UCSD-AML1 (cell line): ENCODE measurements at regions not wholly inside any gene's neighbourhood (a gene's known extent, or its start where the extent isn't known, plus 50 kb on each side); places are given as distances from the start of the nearest gene placed in this dataset.
A peak's percentile ranks its signal among the peaks of the same experiment; 100 is the strongest.

Source experiments
- DNase-seq: peaks from one replicate; lab custom pipeline; 2025; ENCODE audit not compliant: unreplicated experiment; lab: John Stamatoyannopoulos, UW

GRCh38 chr2:144698156-144698555 lies 178.2 kb upstream of the ZEB2 start:
- no peak for DNase-seq

GRCh38 chr2:144695657-144696056 lies 175.7 kb upstream of the ZEB2 start:
- DNase-seq = no peak

GRCh38 chr2:144694456-144694855 lies 174.5 kb upstream of the ZEB2 start:
- DNase-seq = no peak

GRCh38 chr2:144693179-144693578 lies 173.3 kb upstream of the ZEB2 start:
- no peak for DNase-seq

GRCh38 chr2:144692661-144693060 lies 172.7 kb upstream of the ZEB2 start:
- DNase-seq = no peak

GRCh38 chr2:144690771-144691170 lies 170.9 kb upstream of the ZEB2 start:
- DNase-seq = no peak

- DNase-seq = no peak
Measured at GRCh38 chr2:144686518-144687215, 166.7 kb upstream of the ZEB2 start.

GRCh38 chr2:144683966-144684365 lies 164.0 kb upstream of the ZEB2 start:
- no peak for DNase-seq

- DNase-seq = no peak
Measured at GRCh38 chr2:144683107-144683753, 163.3 kb upstream of the ZEB2 start.

- DNase-seq = peak; percentile 8
Measured at GRCh38 chr2:144682248-144682647, 162.3 kb upstream of the ZEB2 start.

GRCh38 chr2:144681389-144681788 lies 161.5 kb upstream of the ZEB2 start:
- DNase-seq = no peak

- no peak for DNase-seq
Measured at GRCh38 chr2:144679942-144680341, 160.0 kb upstream of the ZEB2 start.

- DNase-seq = no peak
Measured at GRCh38 chr2:144678736-144679135, 158.8 kb upstream of the ZEB2 start.

GRCh38 chr2:144675731-144676130 lies 155.8 kb upstream of the ZEB2 start:
- no peak for DNase-seq

- DNase-seq = no peak
Measured at GRCh38 chr2:144675331-144675730, 155.4 kb upstream of the ZEB2 start.

- no peak for DNase-seq
Measured at GRCh38 chr2:144674071-144674470, 154.2 kb upstream of the ZEB2 start.

GRCh38 chr2:144673456-144673855 lies 153.5 kb upstream of the ZEB2 start:
- no peak for DNase-seq

GRCh38 chr2:144671695-144672455 lies 152.0 kb upstream of the ZEB2 start:
- DNase-seq = peak; percentile 5

- DNase-seq = no peak
Measured at GRCh38 chr2:144670738-144671137, 150.8 kb upstream of the ZEB2 start.

GRCh38 chr2:144670080-144670479 lies 150.2 kb upstream of the ZEB2 start:
- no peak for DNase-seq

GRCh38 chr2:144669196-144669987 lies 149.5 kb upstream of the ZEB2 start:
- no peak for DNase-seq
